Activated CD4-positive, alpha-beta T cell treated with anti-CD3 and anti-CD28 coated beads, Interleukin-2, amount 10 ng/mL, durations not matched to agents 7 days and 5 days (primary cell): ENCODE measurements at regions not wholly inside any gene's neighbourhood (a gene's known extent, or its start where the extent isn't known, plus 50 kb on each side); places are given as distances from the start of the nearest gene placed in this dataset.

Experiments
- CTCF ChIA-PET: fragments of 350-600 bp; sonication (Branson Sonifier 250); formaldehyde crosslinking; loops from one replicate; lab custom pipeline; 2021; ENCODE audit warnings: antibody characterized with exemption; lab: Charles Lee
- POLR2A ChIA-PET: fragments of 350-600 bp; sonication (Branson Sonifier 250); formaldehyde crosslinking; loops from one replicate; lab custom pipeline; 2021; ENCODE audit warnings: antibody characterized with exemption; lab: Charles Lee
- DNase-seq: peaks from one replicate; pipeline ENCODE4 v3.0.0-alpha.2; 2020
- H3K27ac Mint-ChIP-seq: one replicate; pipeline ENCODE4 v1.8.0; 2021; ENCODE audit warnings: mild to moderate bottlenecking, moderate library complexity, mixed read lengths
- H3K27me3 Mint-ChIP-seq: one replicate; pipeline ENCODE4 v1.8.0; 2021; ENCODE audit warnings: mixed read lengths
- H3K36me3 Mint-ChIP-seq: one replicate; pipeline ENCODE4 v1.8.0; 2021; ENCODE audit warnings: low read depth, mixed read lengths
- H3K4me1 Mint-ChIP-seq: one replicate; pipeline ENCODE4 v1.8.0; 2021; ENCODE audit warnings: mixed read lengths
- H3K4me3 Mint-ChIP-seq: one replicate; pipeline ENCODE4 v1.8.0; 2021; ENCODE audit warnings: mild to moderate bottlenecking, moderate library complexity, mixed read lengths
- H3K9me3 Mint-ChIP-seq: one replicate; pipeline ENCODE4 v1.8.0; 2021; ENCODE audit warnings: mixed read lengths

GRCh38 chr2:133652398-133652797 is 84.1 kb upstream of the NCKAP5 start:
- Mint-ChIP-seq H3K36me3 (no peaks in the 10 kb centered on the region), H3K27ac (no peak overlapping the region), H3K27me3 (no peaks in the 10 kb centered on the region), H3K9me3 (no peaks in the 10 kb centered on the region), H3K4me1 (no peaks in the 10 kb centered on the region), H3K4me3 (no peak overlapping the region)
- CTCF ChIA-PET: no interaction called here
- POLR2A ChIA-PET: no interaction called here
- DNase-seq: no peak

GRCh38 chr2:133653056-133653455 is 84.8 kb upstream of the NCKAP5 start:
- CTCF ChIA-PET: no interaction called here
- POLR2A ChIA-PET: no interaction called here
- no peak overlapping the region for H3K27ac Mint-ChIP-seq
- H3K9me3 Mint-ChIP-seq: no peaks in the 10 kb centered on the region
- no peak for DNase-seq
- no peak overlapping the region for H3K4me3 Mint-ChIP-seq
- H3K4me1 Mint-ChIP-seq: no peaks in the 10 kb centered on the region
- H3K27me3 Mint-ChIP-seq: no peaks in the 10 kb centered on the region
- H3K36me3 Mint-ChIP-seq: no peaks in the 10 kb centered on the region

- ChIA-PET CTCF (interaction anchor here (0.6 kb wide), 1 partner anchor 727 kb away, joined by 4 read pairs; no protein-coding TSS in a partner anchor), POLR2A (no interaction called here)
- H3K4me3 Mint-ChIP-seq: no peak overlapping the region
- no peaks in the 10 kb centered on the region for H3K4me1 Mint-ChIP-seq
- H3K27me3 Mint-ChIP-seq: no peaks in the 10 kb centered on the region
- DNase-seq: no peak
- no peaks in the 10 kb centered on the region for H3K9me3 Mint-ChIP-seq
- H3K36me3 Mint-ChIP-seq: no peaks in the 10 kb centered on the region
- no peak overlapping the region for H3K27ac Mint-ChIP-seq
Observed at GRCh38 chr2:133654949-133655348, 86.7 kb upstream of the NCKAP5 start.

- ChIA-PET POLR2A (no interaction called here), CTCF (no interaction called here)
- H3K9me3 Mint-ChIP-seq: no peaks in the 10 kb centered on the region
- H3K4me1 Mint-ChIP-seq: no peaks in the 10 kb centered on the region
- H3K27me3 Mint-ChIP-seq: no peaks in the 10 kb centered on the region
- no peaks in the 10 kb centered on the region for H3K36me3 Mint-ChIP-seq
- no peak overlapping the region for H3K27ac Mint-ChIP-seq
- DNase-seq: no peak
- H3K4me3 Mint-ChIP-seq: no peak overlapping the region
Observed at GRCh38 chr2:133655610-133656009, 87.3 kb upstream of the NCKAP5 start.

- Mint-ChIP-seq H3K4me1 (no peaks in the 10 kb centered on the region), H3K9me3 (no peaks in the 10 kb centered on the region), H3K27ac (no peak overlapping the region), H3K4me3 (no peak overlapping the region), H3K36me3 (no peaks in the 10 kb centered on the region), H3K27me3 (no peaks in the 10 kb centered on the region)
- no peak for DNase-seq
- ChIA-PET POLR2A (interaction anchor here (0.6 kb wide), 1 partner anchor 193 kb away, joined by 3 read pairs; no protein-coding TSS in a partner anchor), CTCF (no interaction called here)
Observed at GRCh38 chr2:133657591-133657990, 89.3 kb upstream of the NCKAP5 start.

GRCh38 chr2:133658020-133658903 is 90.0 kb upstream of the NCKAP5 start:
- no peak overlapping the region for H3K27ac Mint-ChIP-seq
- H3K27me3 Mint-ChIP-seq: no peaks in the 10 kb centered on the region
- DNase-seq: no peak
- H3K36me3 Mint-ChIP-seq: no peaks in the 10 kb centered on the region
- no peaks in the 10 kb centered on the region for H3K9me3 Mint-ChIP-seq
- ChIA-PET POLR2A (interaction anchor here (0.6 kb wide), 1 partner anchor 194 kb away, joined by 3 read pairs; no protein-coding TSS in a partner anchor), CTCF (no interaction called here)
- no peaks in the 10 kb centered on the region for H3K4me1 Mint-ChIP-seq
- H3K4me3 Mint-ChIP-seq: no peak overlapping the region

GRCh38 chr2:133660510-133660909 is 92.2 kb upstream of the NCKAP5 start:
- ChIA-PET CTCF (no interaction called here), POLR2A (no interaction called here)
- Mint-ChIP-seq H3K4me3 (no peak overlapping the region), H3K36me3 (no peaks in the 10 kb centered on the region), H3K4me1 (no peaks in the 10 kb centered on the region), H3K27me3 (no peaks in the 10 kb centered on the region), H3K9me3 (no peaks in the 10 kb centered on the region), H3K27ac (no peak overlapping the region)
- no peak for DNase-seq

GRCh38 chr2:133661392-133661791 is 93.1 kb upstream of the NCKAP5 start:
- CTCF ChIA-PET: no interaction called here
- H3K4me3 Mint-ChIP-seq: no peak overlapping the region
- H3K36me3 Mint-ChIP-seq: no peaks in the 10 kb centered on the region
- no peaks in the 10 kb centered on the region for H3K4me1 Mint-ChIP-seq
- POLR2A ChIA-PET: no interaction called here
- no peak overlapping the region for H3K27ac Mint-ChIP-seq
- H3K27me3 Mint-ChIP-seq: no peaks in the 10 kb centered on the region
- no peak for DNase-seq
- H3K9me3 Mint-ChIP-seq: no peaks in the 10 kb centered on the region

GRCh38 chr2:133666621-133667020 is 98.4 kb upstream of the NCKAP5 start:
- no peak for DNase-seq
- peaks cover 4% of the 10 kb centered on the region for H3K9me3 Mint-ChIP-seq
- no peaks in the 10 kb centered on the region for H3K4me1 Mint-ChIP-seq
- H3K4me3 Mint-ChIP-seq: no peak overlapping the region
- ChIA-PET POLR2A (no interaction called here), CTCF (no interaction called here)
- no peak overlapping the region for H3K27ac Mint-ChIP-seq
- H3K36me3 Mint-ChIP-seq: no peaks in the 10 kb centered on the region
- no peaks in the 10 kb centered on the region for H3K27me3 Mint-ChIP-seq

GRCh38 chr2:133667085-133667484 is 98.8 kb upstream of the NCKAP5 start:
- ChIA-PET CTCF (no interaction called here), POLR2A (no interaction called here)
- H3K4me3 Mint-ChIP-seq: no peak overlapping the region
- H3K4me1 Mint-ChIP-seq: no peaks in the 10 kb centered on the region
- no peaks in the 10 kb centered on the region for H3K36me3 Mint-ChIP-seq
- no peak overlapping the region for H3K27ac Mint-ChIP-seq
- H3K9me3 Mint-ChIP-seq: peaks cover 4% of the 10 kb centered on the region
- no peaks in the 10 kb centered on the region for H3K27me3 Mint-ChIP-seq
- DNase-seq: no peak

GRCh38 chr2:133667968-133668367 is 99.7 kb upstream of the NCKAP5 start:
- Mint-ChIP-seq H3K36me3 (no peaks in the 10 kb centered on the region), H3K4me1 (no peaks in the 10 kb centered on the region), H3K27ac (no peak overlapping the region), H3K27me3 (no peaks in the 10 kb centered on the region), H3K4me3 (no peak overlapping the region), H3K9me3 (peaks cover 4% of the 10 kb centered on the region)
- CTCF ChIA-PET: no interaction called here
- DNase-seq: no peak
- POLR2A ChIA-PET: no interaction called here

- Mint-ChIP-seq H3K4me1 (no peaks in the 10 kb centered on the region), H3K4me3 (no peak overlapping the region), H3K27me3 (no peaks in the 10 kb centered on the region), H3K9me3 (peaks cover 4% of the 10 kb centered on the region), H3K36me3 (no peaks in the 10 kb centered on the region), H3K27ac (no peak overlapping the region)
- ChIA-PET CTCF (no interaction called here), POLR2A (no interaction called here)
- DNase-seq: no peak
Observed at GRCh38 chr2:133668547-133668946, 100.3 kb upstream of the NCKAP5 start.

GRCh38 chr2:133673305-133673905 is 105.1 kb upstream of the NCKAP5 start:
- ChIA-PET POLR2A (no interaction called here), CTCF (no interaction called here)

More at GRCh38 chr2:133673305-133673905, 105.1 kb upstream of the NCKAP5 start:
- H3K9me3 Mint-ChIP-seq: peaks cover 4% of the 10 kb centered on the region
- no peaks in the 10 kb centered on the region for H3K36me3 Mint-ChIP-seq
- no peak overlapping the region for H3K27ac Mint-ChIP-seq
- DNase-seq: no peak
- no peaks in the 10 kb centered on the region for H3K4me1 Mint-ChIP-seq
- no peak overlapping the region for H3K4me3 Mint-ChIP-seq
- peaks cover 3% of the 10 kb centered on the region for H3K27me3 Mint-ChIP-seq
